H9 (cell line): ENCODE measurements at regions not wholly inside any gene's neighbourhood (a gene's known extent, or its start where the extent isn't known, plus 50 kb on each side); places are given as distances from the start of the nearest gene placed in this dataset.

ENCODE experiments used
- DNase-seq: peaks from one replicate; pipeline ENCODE4 v3.0.0-alpha.2; 2017
- H2AFZ ChIP-seq: one replicate; pipeline ENCODE4 v1.6.1; 2013; ENCODE audit warnings: mild to moderate bottlenecking, low read length, control low read depth, moderate library complexity
- H2AK5ac ChIP-seq: 2 replicates; pipeline ENCODE4 v1.6.1; 2013; ENCODE audit warnings: low read length, control low read depth, mixed read lengths; ENCODE audit not compliant: insufficient read length
- H2BK120ac ChIP-seq: one replicate; pipeline ENCODE4 v1.6.1; 2013; ENCODE audit warnings: low read depth, mild to moderate bottlenecking, low read length, control low read depth, inconsistent platforms; ENCODE audit not compliant: poor library complexity, severe bottlenecking
- H2BK12ac ChIP-seq: 2 replicates; pipeline ENCODE4 v1.6.1; 2013; ENCODE audit warnings: low read length, control low read depth, mixed read lengths, low read depth; ENCODE audit not compliant: insufficient read length
- H2BK15ac ChIP-seq: 2 replicates; pipeline ENCODE4 v1.6.1; 2013; ENCODE audit warnings: low read depth, low read length, control low read depth
- H2BK20ac ChIP-seq: one replicate; pipeline ENCODE4 v1.6.1; 2013; ENCODE audit warnings: low read depth, mild to moderate bottlenecking, low read length, control low read depth, inconsistent platforms; ENCODE audit not compliant: poor library complexity, severe bottlenecking
- H2BK5ac ChIP-seq: 2 replicates; pipeline ENCODE4 v1.6.1; 2013; ENCODE audit warnings: low read length, control low read depth, mixed read lengths; ENCODE audit not compliant: insufficient read length
- H3K14ac ChIP-seq: 2 replicates; pipeline ENCODE4 v1.6.1; 2013; ENCODE audit warnings: low read length, control low read depth; ENCODE audit not compliant: insufficient read depth
- H3K18ac ChIP-seq: 2 replicates; pipeline ENCODE4 v1.6.1; 2013; ENCODE audit warnings: low read depth, mild to moderate bottlenecking, mixed read lengths, low read length, control low read depth; ENCODE audit not compliant: insufficient read length
- H3K23ac ChIP-seq: 2 replicates; pipeline ENCODE4 v1.6.1; 2013; ENCODE audit warnings: low read length, control low read depth, mixed read lengths, low read depth; ENCODE audit not compliant: insufficient read length
- H3K23me2 ChIP-seq: 2 replicates; pipeline ENCODE4 v1.6.1; 2013; ENCODE audit warnings: low read depth, mild to moderate bottlenecking, mixed read lengths, low read length, control low read depth; ENCODE audit not compliant: insufficient read length, poor library complexity, severe bottlenecking
- H3K27ac ChIP-seq: 2 replicates; pipeline ENCODE4 v1.5.1; 2013; ENCODE audit warnings: low read length, control low read depth, mixed read lengths, low read depth; ENCODE audit not compliant: insufficient read length
- H3K27me3 ChIP-seq: 2 replicates; pipeline ENCODE4 v1.6.1; 2013; ENCODE audit warnings: low read length, control low read depth, inconsistent platforms; ENCODE audit not compliant: insufficient read depth
- H3K4ac ChIP-seq: 2 replicates; pipeline ENCODE4 v1.6.1; 2013; ENCODE audit warnings: low read depth, mild to moderate bottlenecking, control low read depth, inconsistent platforms, low read length, moderate library complexity
- H3K4me1 ChIP-seq: 2 replicates; pipeline ENCODE4 v1.6.1; 2013; ENCODE audit warnings: low read length, control low read depth, inconsistent platforms; ENCODE audit not compliant: insufficient read depth
- H3K4me2 ChIP-seq: 2 replicates; pipeline ENCODE4 v1.6.1; 2013; ENCODE audit warnings: low read length, control low read depth, mixed read lengths; ENCODE audit not compliant: insufficient read length, insufficient read depth
- H3K56ac ChIP-seq: 2 replicates; pipeline ENCODE4 v1.6.1; 2013; ENCODE audit warnings: low read depth, mild to moderate bottlenecking, mixed read lengths, low read length, control low read depth; ENCODE audit not compliant: insufficient read length
- H3K79me1 ChIP-seq: 2 replicates; pipeline ENCODE4 v1.6.1; 2013; ENCODE audit warnings: low read depth, mild to moderate bottlenecking, moderate library complexity, low read length, control low read depth, inconsistent platforms; ENCODE audit not compliant: insufficient read depth, poor library complexity, severe bottlenecking
- H3K79me2 ChIP-seq: 2 replicates; pipeline ENCODE4 v1.6.1; 2013; ENCODE audit warnings: low read length, control low read depth, inconsistent platforms; ENCODE audit not compliant: insufficient read depth
- H3K9ac ChIP-seq: 2 replicates; pipeline ENCODE4 v1.6.1; 2013; ENCODE audit warnings: low read length, control low read depth, mixed read lengths; ENCODE audit not compliant: insufficient read length; ENCODE audit errors: extremely low read depth
- H3K9me3 ChIP-seq: one replicate; pipeline ENCODE4 v1.6.1; 2013; ENCODE audit warnings: low read depth, low read length, inconsistent platforms; ENCODE audit not compliant: control insufficient read depth
- H3T11ph ChIP-seq: one replicate; pipeline ENCODE4 v1.6.1; 2013; ENCODE audit warnings: mild to moderate bottlenecking, low read length, control low read depth, inconsistent platforms
- H4K20me1 ChIP-seq: one replicate; pipeline ENCODE4 v1.6.1; 2013; ENCODE audit not compliant: control insufficient read depth, insufficient read length, insufficient read depth
- H4K5ac ChIP-seq: 2 replicates; pipeline ENCODE4 v1.6.1; 2013; ENCODE audit warnings: low read depth, mild to moderate bottlenecking, mixed read lengths, low read length, control low read depth; ENCODE audit not compliant: insufficient read length
- H4K8ac ChIP-seq: replicated peaks from 2 replicates; pipeline ENCODE4 v1.6.1; 2013; ENCODE audit warnings: low read length, control low read depth, mixed read lengths, low read depth; ENCODE audit not compliant: insufficient read length
- H4K91ac ChIP-seq: 2 replicates; pipeline ENCODE4 v1.6.1; 2013; ENCODE audit warnings: low read depth, mild to moderate bottlenecking, moderate library complexity, mixed read lengths, low read length, control low read depth; ENCODE audit not compliant: insufficient read length
- H3K27ac Mint-ChIP-seq, 3 experiments: 2 replicates in 2 of 3; 3 replicates in 1 of 3; pipeline ENCODE4 v1.8.0; 2020 to 2021; ENCODE audit warnings: mixed read lengths in 3 of 3, mild to moderate bottlenecking in 1 of 3, moderate library complexity in 1 of 3
- H3K27me3 Mint-ChIP-seq: 2 replicates; pipeline ENCODE4 v1.8.0; 2021; ENCODE audit warnings: low read depth, mild to moderate bottlenecking, moderate library complexity, mixed read lengths
- H3K36me3 Mint-ChIP-seq, 3 experiments: 2 replicates in 2 of 3; 3 replicates in 1 of 3; pipeline ENCODE4 v1.8.0; 2020 to 2021; ENCODE audit warnings: low read depth in 3 of 3, mixed read lengths in 3 of 3; ENCODE audit not compliant: insufficient read depth in 1 of 3
- H3K4me1 Mint-ChIP-seq, 2 experiments: 2 replicates each; pipeline ENCODE4 v1.8.0; 2020; ENCODE audit warnings: mixed read lengths in 2 of 2
- H3K4me3 Mint-ChIP-seq, 2 experiments: 2 replicates in 1 of 2; 3 replicates in 1 of 2; pipeline ENCODE4 v1.8.0; 2020 to 2021; ENCODE audit warnings: mild to moderate bottlenecking in 2 of 2, mixed read lengths in 2 of 2, moderate library complexity in 1 of 2
- H3K9me3 Mint-ChIP-seq, 2 experiments: 2 replicates in 1 of 2; 3 replicates in 1 of 2; pipeline ENCODE4 v1.8.0; 2020; ENCODE audit warnings: mild to moderate bottlenecking in 2 of 2, mixed read lengths in 2 of 2, moderate library complexity in 1 of 2
- TF ChIP-seq, protein P1 (sequence below): fragments of 200-600 bp; sonication (generic); conservative IDR thresholded peaks from 3 replicates; pipeline ENCODE4 v1.8.0; 2021; ENCODE audit warnings: antibody characterized with exemption, mild to moderate bottlenecking

DNA sequence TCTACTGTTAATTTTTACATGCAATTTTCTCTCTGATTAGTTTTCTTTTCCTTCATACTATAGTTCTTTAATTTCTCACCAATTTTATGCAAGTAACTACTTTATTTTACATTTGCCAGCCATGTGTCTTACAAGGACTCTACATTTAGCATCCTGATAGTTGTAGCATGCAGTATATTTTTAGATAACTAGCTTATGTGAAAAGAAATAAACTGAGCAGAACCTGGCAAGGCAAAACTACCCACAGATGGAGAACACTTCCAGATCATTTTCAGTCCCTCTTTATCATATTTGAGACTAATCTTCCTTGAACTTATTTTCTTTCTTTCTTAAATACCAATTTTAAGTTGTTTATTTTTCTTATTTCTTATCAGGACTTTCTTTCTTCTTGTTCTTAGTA, 943.6 kb downstream of the LRFN5 start:
- Histone ChIP-seq H3K79me1 (no peaks in the 10 kb centered on the region), H3K23me2 (no peaks in the 10 kb centered on the region), H3K9me3 (no peaks in the 10 kb centered on the region), H2AFZ (no peak overlapping the region), H4K5ac (no peak overlapping the region), H4K8ac (no peak overlapping the region), H2BK15ac (no peak overlapping the region), H2BK5ac (no peak overlapping the region), H3K27ac (no peak overlapping the region), H2AK5ac (no peak overlapping the region), H4K91ac (no peak overlapping the region), H3K18ac (no peak overlapping the region), H4K20me1 (no peaks in the 10 kb centered on the region), H3K4me2 (no peak overlapping the region), H2BK120ac (no peak overlapping the region), H2BK20ac (no peak overlapping the region), H3T11ph (no peak overlapping the region), H3K4me1 (no peaks in the 10 kb centered on the region), H3K27me3 (no peaks in the 10 kb centered on the region), H3K14ac (no peak overlapping the region), H3K56ac (no peak overlapping the region), H3K9ac (no peak overlapping the region), H3K23ac (no peak overlapping the region), H2BK12ac (no peak overlapping the region), H3K4ac (no peak overlapping the region), H3K79me2 (no peaks in the 10 kb centered on the region; the same call in 1 of the 2 replicates)
- no peak overlapping the region for H3K27ac Mint-ChIP-seq
- H3K9me3 Mint-ChIP-seq, result no peaks in the 10 kb centered on the region; a peak in 3 of 5 replicates
- TF ChIP-seq, protein P1, sequence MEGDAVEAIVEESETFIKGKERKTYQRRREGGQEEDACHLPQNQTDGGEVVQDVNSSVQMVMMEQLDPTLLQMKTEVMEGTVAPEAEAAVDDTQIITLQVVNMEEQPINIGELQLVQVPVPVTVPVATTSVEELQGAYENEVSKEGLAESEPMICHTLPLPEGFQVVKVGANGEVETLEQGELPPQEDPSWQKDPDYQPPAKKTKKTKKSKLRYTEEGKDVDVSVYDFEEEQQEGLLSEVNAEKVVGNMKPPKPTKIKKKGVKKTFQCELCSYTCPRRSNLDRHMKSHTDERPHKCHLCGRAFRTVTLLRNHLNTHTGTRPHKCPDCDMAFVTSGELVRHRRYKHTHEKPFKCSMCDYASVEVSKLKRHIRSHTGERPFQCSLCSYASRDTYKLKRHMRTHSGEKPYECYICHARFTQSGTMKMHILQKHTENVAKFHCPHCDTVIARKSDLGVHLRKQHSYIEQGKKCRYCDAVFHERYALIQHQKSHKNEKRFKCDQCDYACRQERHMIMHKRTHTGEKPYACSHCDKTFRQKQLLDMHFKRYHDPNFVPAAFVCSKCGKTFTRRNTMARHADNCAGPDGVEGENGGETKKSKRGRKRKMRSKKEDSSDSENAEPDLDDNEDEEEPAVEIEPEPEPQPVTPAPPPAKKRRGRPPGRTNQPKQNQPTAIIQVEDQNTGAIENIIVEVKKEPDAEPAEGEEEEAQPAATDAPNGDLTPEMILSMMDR, result no peak
- H3K4me1 Mint-ChIP-seq, result 0 out of 4 replicates have a peak, but pooled peaks cover 0 to 2% of the 10 kb centered on the region in 2 experiments
- no peaks in the 10 kb centered on the region for H3K27me3 Mint-ChIP-seq
- H3K4me3 Mint-ChIP-seq, result no peak overlapping the region
- peaks cover 9 to 12% (median 10%) of the 10 kb centered on the region in 3 experiments for H3K36me3 Mint-ChIP-seq
- no peak for DNase-seq
